GM10266 (cell line): ENCODE measurements at regions not wholly inside any gene's neighbourhood (a gene's known extent, or its start where the extent isn't known, plus 50 kb on each side); places are given as distances from the start of the nearest gene placed in this dataset.

Experiments
- DNase-seq: peaks from one replicate; pipeline ENCODE4 v3.0.0; 2012; ENCODE audit errors: extremely low spot score
- CTCF ChIP-seq: IDR thresholded peaks from 2 replicates; pipeline ENCODE4 v1.5.1; 2012; ENCODE audit warnings: mild to moderate bottlenecking, low read depth; ENCODE audit not compliant: control insufficient read depth, insufficient read depth; ENCODE audit errors: missing control alignments

- TF ChIP-seq CTCF: no peak
- no peak for DNase-seq
These were observed 160.0 kb upstream of the TLE3 start for GRCh38 chr15:70257573-70258248.

- DNase-seq: no peak
- TF ChIP-seq CTCF: no peak
These were observed 159.3 kb upstream of the TLE3 start for GRCh38 chr15:70257047-70257446.

GRCh38 chr15:70254311-70254869 lies 156.7 kb upstream of the TLE3 start:
- DNase-seq: no peak
- no peak for TF ChIP-seq CTCF

- TF ChIP-seq CTCF: no peak
- DNase-seq: no peak
These were observed 155.9 kb upstream of the TLE3 start for GRCh38 chr15:70253461-70254156.

GRCh38 chr15:70252951-70253320 lies 155.2 kb upstream of the TLE3 start:
- no peak for TF ChIP-seq CTCF
- DNase-seq: no peak

GRCh38 chr15:70252056-70252950 lies 154.6 kb upstream of the TLE3 start:
- no peak for TF ChIP-seq CTCF
- no peak for DNase-seq
